ENCODE measurements at regions not wholly inside any gene's neighbourhood (a gene's known extent, or its start where the extent isn't known, plus 50 kb on each side); places are given as distances from the start of the nearest gene placed in this dataset.

DNA sequence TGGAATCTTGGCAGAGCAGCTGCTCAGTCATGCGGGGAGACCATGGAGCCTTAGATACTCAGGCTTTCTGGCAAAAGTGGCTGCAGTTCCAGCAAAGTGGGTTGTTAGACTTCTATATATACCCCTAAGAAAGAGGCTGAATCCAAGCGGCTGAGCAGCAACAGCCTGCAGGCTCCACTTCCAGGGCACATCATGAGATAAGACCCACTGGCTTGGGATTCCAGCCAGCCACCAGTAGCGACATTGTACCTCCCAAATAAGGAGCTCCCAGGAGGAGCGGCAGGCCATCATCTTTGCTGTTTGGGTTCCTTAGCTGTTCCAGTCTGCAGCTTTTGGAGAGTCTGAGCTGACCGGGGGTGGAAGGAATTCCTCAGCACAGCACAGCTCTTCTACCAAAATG is 150.3 kb upstream of the ST6GAL2 start:
- Histone ChIP-seq H3K9me3 (peaks cover 0 to 10% (median 3%) of the 10 kb centered on the region in 4 donors), H3K4me3 (no peak overlapping the region), H3K4me1 (no peaks in the 10 kb centered on the region), H3K36me3 (no peaks in the 10 kb centered on the region), H3K27me3 (no peaks in the 10 kb centered on the region), H3K27ac (no peak overlapping the region)
- DNase-seq: no peak
- 86 to 92% (median 91%) methylated on average over 4 to 5 of the region's 5 CpGs for whole genome bisulfite sequencing, 5 donors
- intact Hi-C loops (cut with DNase I; ENCODE audit: low total_unique reads): no loop called here
- TF ChIP-seq EP300 (IDR thresholded peaks at IDR 0.05): no peak
- TF ChIP-seq, protein P1, sequence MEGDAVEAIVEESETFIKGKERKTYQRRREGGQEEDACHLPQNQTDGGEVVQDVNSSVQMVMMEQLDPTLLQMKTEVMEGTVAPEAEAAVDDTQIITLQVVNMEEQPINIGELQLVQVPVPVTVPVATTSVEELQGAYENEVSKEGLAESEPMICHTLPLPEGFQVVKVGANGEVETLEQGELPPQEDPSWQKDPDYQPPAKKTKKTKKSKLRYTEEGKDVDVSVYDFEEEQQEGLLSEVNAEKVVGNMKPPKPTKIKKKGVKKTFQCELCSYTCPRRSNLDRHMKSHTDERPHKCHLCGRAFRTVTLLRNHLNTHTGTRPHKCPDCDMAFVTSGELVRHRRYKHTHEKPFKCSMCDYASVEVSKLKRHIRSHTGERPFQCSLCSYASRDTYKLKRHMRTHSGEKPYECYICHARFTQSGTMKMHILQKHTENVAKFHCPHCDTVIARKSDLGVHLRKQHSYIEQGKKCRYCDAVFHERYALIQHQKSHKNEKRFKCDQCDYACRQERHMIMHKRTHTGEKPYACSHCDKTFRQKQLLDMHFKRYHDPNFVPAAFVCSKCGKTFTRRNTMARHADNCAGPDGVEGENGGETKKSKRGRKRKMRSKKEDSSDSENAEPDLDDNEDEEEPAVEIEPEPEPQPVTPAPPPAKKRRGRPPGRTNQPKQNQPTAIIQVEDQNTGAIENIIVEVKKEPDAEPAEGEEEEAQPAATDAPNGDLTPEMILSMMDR (IDR thresholded peaks at IDR 0.05): no peak
- no peak for TF ChIP-seq POLR2AphosphoS5 (IDR thresholded peaks at IDR 0.05)
- TF ChIP-seq POLR2A (IDR thresholded peaks at IDR 0.05): no peak

DNA sequence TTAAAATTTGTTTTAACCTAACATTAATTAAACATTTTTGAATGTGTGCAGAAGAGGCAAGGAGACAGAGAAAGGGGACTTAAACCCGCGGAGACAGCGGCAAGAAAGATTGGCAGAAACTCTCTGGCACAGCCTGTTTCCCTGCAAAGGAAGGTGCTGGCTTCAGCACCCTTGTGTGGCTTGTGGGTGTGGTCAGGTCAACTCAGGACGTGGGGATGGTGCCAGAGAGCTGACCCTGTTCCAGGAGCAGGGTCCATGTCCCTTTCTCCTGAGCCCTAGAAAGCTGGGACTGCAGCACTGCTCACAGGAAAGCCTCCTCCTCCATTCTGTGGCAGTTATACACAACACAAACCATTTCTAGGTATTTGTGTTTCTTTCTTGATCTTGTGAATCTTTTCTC is 176.2 kb upstream of the ST6GAL2 start:
- Histone ChIP-seq H3K36me3 (no peaks in the 10 kb centered on the region), H3K4me1 (no peaks in the 10 kb centered on the region), H3K4me3 (no peak overlapping the region), H3K27me3 (no peaks in the 10 kb centered on the region), H3K9me3 (no peaks in the 10 kb centered on the region), H3K27ac (no peak overlapping the region)
- WGBS, 5 donors: 12 to 28% (median 23%) methylated on average over 4 of the region's 4 CpGs
- TF ChIP-seq POLR2AphosphoS5 (IDR thresholded peaks at IDR 0.05) (no peak), POLR2A (IDR thresholded peaks at IDR 0.05) (no peak), EP300 (IDR thresholded peaks at IDR 0.05) (no peak)
- TF ChIP-seq, protein P1 (IDR thresholded peaks at IDR 0.05): no peak
- DNase-seq: no peak
- intact Hi-C loops (cut with DNase I; ENCODE audit: low total_unique reads): no loop called here

DNA sequence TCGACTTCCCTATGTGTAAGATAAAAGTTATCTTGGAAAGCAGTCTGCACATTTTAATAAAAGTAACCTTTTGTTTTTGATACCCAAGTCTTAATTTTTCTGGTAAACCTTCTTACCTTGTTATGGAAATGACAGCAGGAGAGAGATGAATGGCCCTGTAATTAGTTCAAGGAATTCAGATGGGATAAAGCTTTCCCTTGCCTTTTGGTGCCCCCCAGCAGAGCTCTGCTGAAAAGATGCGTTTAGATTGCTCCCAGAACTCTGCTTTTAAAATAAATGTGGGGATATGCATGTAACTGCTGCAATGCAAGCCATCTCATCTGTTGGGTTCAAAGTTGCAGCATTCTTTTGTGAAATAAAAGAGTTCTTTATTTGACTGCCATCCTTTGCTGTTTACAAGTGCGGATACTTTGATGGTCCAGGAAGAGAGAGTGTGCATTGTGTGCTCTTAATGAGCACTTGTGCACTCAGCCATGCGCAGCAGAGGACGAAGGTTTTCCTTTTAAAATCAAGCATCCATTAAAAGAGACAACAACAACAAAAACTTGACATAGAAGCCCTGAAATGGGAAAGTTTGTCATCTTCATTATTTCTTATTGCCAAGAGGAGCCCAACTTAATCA is 176.7 kb upstream of the ST6GAL2 start:
- Histone ChIP-seq H3K4me1 (no peaks in the 10 kb centered on the region), H3K27ac (no peak overlapping the region), H3K9me3 (no peaks in the 10 kb centered on the region), H3K4me3 (no peak overlapping the region), H3K27me3 (no peaks in the 10 kb centered on the region), H3K36me3 (no peaks in the 10 kb centered on the region)
- DNase-seq: no peak
- intact Hi-C loops (cut with DNase I; ENCODE audit: low total_unique reads): no loop called here
- 44 to 61% (median 51%) methylated on average over 5 of the region's 5 CpGs for WGBS, 5 donors
- no peak for TF ChIP-seq POLR2AphosphoS5 (IDR thresholded peaks at IDR 0.05)

DNA sequence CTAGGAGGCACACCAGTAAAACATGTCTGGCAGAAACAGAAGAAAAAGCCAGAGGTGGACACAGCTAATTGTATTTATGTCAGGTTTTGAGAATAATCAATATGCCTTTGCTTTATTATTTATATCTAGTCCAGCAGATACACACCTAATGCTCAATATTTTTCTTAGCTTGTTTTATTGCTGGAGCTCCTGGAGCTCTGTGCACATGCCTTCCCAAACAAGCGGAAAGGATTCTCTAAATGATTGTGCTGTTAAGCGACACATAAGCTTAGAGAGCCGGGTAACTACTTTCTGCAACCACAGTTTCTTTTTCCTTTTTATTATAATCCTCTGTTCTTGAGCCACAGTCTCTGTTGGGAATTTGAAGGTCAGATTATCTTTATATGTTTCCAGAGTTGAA is 177.3 kb upstream of the ST6GAL2 start:
- H3K4me1 ChIP-seq: no peaks in the 10 kb centered on the region
- H3K36me3 ChIP-seq: no peaks in the 10 kb centered on the region
- intact Hi-C loops (cut with DNase I; ENCODE audit: low total_unique reads): no loop called here
- TF ChIP-seq POLR2A (IDR thresholded peaks at IDR 0.05): no peak
- no peak for DNase-seq
- 87 to 98% (median 94%) methylated on average over 3 of the region's 3 CpGs for WGBS, 5 donors
- no peaks in the 10 kb centered on the region for H3K27me3 ChIP-seq
- no peaks in the 10 kb centered on the region for H3K9me3 ChIP-seq
- H3K4me3 ChIP-seq: no peak overlapping the region
- no peak overlapping the region for H3K27ac ChIP-seq

DNA sequence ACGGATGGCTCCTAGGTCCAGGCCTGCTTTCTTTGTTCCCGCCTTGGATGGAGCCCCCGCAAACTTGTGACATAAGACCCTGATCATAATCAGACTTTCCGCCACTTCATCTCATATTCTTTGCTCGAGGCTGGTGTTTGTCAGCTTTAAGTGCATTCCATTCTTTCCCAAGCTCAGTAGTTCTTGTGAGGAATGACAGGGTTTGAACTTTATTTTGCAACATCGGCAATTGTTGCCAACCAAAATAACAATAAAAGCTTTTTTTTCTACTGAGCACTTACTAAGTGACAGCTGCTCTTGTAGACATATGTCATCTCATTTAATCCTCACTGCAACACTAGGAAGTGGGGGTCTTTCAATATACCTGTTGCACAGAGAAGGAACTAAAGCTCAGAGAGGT is 178.8 kb upstream of the ST6GAL2 start:
- Histone ChIP-seq H3K4me1 (no peaks in the 10 kb centered on the region), H3K4me3 (no peak overlapping the region), H3K36me3 (no peaks in the 10 kb centered on the region), H3K27ac (no peak overlapping the region), H3K9me3 (no peaks in the 10 kb centered on the region), H3K27me3 (no peaks in the 10 kb centered on the region)
- intact Hi-C loops (cut with DNase I; ENCODE audit: low total_unique reads): no loop called here
- TF ChIP-seq POLR2A (IDR thresholded peaks at IDR 0.05) (no peak), POLR2AphosphoS5 (IDR thresholded peaks at IDR 0.05) (no peak), EP300 (IDR thresholded peaks at IDR 0.05) (no peak)
- TF ChIP-seq, protein P1 (IDR thresholded peaks at IDR 0.05): no peak
- DNase-seq: no peak
- 74 to 87% (median 84%) methylated on average over 6 of the region's 6 CpGs for WGBS, 5 donors

Data from stomach (tissue), 8 donors.